NCI-H2029 (cell line): ENCODE measurements at regions not wholly inside any gene's neighbourhood (a gene's known extent, or its start where the extent isn't known, plus 50 kb on each side); places are given as distances from the start of the nearest gene placed in this dataset.

ENCODE experiments used
- DNase-seq: peaks from one replicate; lab custom pipeline; 2025; lab: John Stamatoyannopoulos, UW

DNA sequence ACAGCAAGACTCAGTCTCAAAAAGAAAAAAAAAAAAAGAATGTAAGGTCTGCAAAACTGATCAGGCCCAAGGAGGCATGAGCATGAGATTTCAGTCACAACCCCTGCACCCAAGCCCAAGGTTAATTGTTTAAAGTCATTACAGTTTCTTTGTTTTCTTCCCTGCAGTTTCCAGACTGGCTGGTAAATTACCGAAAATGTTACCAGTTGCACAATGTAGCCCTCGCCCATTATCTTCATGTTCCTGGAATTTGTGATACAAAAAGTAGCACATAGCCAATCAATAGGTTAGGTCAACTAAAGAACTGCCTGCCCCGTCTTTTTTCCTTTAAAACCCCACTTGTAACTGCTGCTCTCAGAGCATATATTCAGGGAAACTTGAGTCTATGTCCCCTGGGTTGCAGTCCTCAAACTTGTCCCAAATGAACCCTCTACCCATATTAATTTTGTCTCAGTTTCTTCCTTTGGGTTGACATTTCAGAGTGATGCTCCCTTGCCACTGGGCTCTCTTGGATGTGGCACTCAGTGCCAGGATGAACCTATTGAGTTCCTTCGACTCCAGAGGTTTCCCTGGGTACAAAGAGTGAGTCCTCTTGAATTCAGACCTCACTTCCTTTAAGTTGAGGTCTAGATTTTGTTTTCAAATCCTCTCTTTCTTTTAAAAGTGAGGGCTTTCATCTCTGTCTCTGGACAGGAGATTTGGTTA lies 216.2 kb upstream of the HS6ST1 start:
- DNase-seq = no peak

DNA sequence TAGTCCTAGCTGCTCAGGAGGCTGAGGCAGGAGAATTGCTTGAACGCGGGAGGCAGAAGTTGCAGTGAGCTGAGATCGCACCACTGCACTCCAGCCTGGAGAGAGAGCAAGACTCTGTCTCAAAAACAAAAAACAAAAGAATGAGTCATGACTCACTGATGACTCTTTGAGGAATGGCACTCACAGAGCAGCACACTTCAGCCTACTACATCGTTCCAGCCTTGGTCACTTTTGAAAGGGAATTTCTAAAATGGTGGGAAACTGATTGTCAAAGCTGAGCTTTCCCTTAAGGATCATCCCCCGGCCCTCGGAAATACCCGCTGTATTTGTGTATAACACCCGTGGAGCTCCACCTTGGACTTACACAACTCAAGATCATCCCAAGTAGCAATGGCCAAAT lies 217.3 kb upstream of the HS6ST1 start:
- no peak for DNase-seq

- no peak for DNase-seq
These were observed 218.4 kb upstream of the HS6ST1 start for GRCh38 chr2:128536925-128537620.

GRCh38 chr2:128537646-128538045 lies 219.0 kb upstream of the HS6ST1 start:
- DNase-seq = no peak

GRCh38 chr2:128538396-128538795 lies 219.7 kb upstream of the HS6ST1 start:
- DNase-seq = no peak

DNA sequence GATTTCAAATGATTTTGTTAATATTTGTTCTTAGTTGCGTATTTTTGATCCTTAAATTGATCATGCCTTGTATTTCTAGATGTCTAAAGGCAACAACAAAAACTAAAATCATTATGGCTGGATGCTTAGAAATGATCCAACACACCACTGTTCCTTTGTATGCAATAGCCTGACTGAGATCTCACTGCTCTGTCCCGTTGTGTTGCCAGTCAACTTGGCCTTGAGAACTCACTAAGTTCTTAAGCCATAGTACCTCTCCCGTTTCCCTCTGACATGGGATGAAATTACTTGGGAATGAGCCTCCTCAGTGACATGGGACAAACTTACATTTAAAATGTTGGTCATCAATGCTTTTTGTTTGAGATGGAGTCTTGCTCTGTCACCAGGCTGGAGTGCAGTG lies 222.0 kb upstream of the HS6ST1 start:
- no peak for DNase-seq

- DNase-seq = no peak
These were observed 222.8 kb upstream of the HS6ST1 start for GRCh38 chr2:128541448-128541847.

DNA sequence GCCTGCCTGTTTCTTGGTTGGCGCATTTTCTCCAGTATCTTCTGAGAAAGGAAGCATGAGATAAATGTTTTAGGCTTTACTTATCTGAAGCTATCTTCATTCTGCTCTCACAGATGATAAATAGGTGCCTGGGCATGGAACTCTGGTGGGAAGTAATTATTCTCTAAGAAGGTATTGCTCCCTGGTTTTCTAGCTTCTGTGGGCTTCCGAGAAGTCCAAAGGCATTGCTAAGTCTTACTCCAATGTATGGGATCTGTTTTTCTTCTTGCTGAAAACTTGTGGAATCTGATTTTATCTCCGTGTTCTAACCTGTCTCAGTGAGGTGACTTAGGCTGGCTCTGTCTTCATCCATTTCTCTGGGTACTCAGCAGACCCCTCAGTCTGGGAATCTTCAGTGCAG lies 224.4 kb upstream of the HS6ST1 start:
- no peak for DNase-seq

- no peak for DNase-seq
These were observed 225.0 kb upstream of the HS6ST1 start for GRCh38 chr2:128543646-128544045.

- no peak for DNase-seq
These were observed 225.8 kb upstream of the HS6ST1 start for GRCh38 chr2:128544321-128545037.

GRCh38 chr2:128545085-128545484 lies 226.4 kb upstream of the HS6ST1 start:
- DNase-seq = no peak

DNA sequence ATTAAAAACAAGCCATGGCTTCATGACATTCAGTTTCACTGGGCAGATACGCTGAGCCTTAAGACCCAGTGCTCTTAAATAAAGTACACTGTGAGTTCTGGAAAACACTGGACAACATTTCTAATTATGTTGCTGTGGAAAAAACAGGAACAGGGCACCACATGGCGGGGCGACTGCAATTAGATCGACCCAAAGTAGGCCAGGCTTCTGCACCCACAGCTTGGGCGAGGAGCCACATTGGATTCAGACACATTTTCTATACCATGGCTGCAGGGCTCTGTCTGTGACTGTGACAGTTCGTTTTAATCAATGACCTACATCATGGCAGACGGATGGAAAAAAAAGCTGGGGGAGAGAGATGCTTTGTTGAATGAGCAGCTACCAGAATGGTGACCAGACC lies 227.2 kb upstream of the HS6ST1 start:
- no peak for DNase-seq

DNA sequence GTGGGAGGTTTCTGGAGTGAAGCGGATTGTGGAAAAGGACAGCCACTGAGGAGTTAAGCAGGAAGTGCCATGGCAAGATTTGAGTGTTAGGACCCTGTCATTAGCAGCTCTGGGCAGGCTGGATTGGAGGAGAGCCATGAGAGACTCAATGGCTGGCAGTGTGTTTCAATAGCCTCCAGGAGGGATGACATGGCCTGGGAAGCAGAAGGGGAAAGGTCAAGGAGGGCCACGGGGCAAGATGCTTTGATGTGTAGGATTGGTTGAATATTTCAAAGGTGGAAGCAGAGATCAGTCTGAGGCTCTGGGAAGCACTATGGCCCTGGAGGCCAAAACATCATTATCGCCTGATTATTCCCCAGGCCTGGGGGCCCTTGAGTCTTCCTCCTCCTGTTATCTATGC lies 229.0 kb upstream of the HS6ST1 start:
- DNase-seq = no peak

DNA sequence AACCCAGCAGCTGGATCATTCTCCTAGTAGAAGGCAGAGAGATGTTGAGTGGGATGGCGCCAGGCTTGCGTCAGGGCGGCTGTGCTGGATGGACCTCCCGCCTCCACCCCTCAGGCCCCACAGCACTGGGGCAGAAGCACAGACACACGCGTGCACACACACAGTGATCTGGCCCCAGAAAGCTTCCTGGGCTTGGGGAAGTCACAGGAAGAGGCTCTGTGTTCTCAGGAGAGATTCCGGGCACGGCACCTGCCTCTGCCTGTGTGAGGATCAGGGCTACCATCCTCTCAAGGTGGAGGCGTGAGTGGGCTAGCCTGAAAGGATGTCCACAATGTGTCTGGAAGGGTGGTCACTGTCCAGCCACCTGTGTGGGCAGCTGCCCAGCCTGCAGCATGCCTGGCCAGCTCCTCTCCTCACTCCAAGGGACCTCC lies 229.8 kb upstream of the HS6ST1 start:
- DNase-seq = no peak

- no peak for DNase-seq
These were observed 230.4 kb upstream of the HS6ST1 start for GRCh38 chr2:128549094-128549493.

GRCh38 chr2:128549646-128550260 lies 231.1 kb upstream of the HS6ST1 start:
- no peak for DNase-seq

GRCh38 chr2:128550389-128550788 lies 231.7 kb upstream of the HS6ST1 start:
- no peak for DNase-seq

DNA sequence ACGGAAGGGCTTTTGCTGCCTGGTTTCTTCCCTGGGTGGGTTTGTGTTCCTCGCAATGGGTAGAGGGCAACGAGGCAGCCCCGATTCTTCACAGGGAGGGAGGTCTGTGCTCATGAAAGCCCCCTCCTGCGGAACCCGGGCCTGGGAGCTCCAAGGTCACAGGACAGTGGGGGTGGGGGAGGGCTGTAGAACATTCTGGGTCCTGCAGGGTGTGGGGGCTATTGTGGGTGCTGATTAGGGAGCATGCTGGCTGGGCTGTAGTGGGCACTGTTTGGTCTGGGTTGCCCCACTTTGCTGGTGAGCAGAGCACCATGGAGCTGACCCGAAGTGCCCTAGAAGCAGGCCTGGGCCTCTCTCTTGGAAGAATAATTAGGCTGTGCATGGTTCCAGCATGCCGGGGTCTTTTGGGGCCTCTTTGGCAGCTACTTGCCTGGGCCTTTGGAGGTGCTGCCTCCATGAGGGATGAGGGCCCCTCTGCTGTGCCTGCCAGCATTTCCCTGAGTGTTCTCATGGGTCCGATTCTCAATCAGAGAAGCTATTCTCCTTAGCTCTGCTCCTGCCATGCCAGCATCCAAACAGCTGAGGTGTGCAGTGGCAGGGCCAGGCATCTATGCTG lies 232.2 kb upstream of the HS6ST1 start:
- no peak for DNase-seq

- no peak for DNase-seq
These were observed 232.8 kb upstream of the HS6ST1 start for GRCh38 chr2:128551435-128551834.

DNA sequence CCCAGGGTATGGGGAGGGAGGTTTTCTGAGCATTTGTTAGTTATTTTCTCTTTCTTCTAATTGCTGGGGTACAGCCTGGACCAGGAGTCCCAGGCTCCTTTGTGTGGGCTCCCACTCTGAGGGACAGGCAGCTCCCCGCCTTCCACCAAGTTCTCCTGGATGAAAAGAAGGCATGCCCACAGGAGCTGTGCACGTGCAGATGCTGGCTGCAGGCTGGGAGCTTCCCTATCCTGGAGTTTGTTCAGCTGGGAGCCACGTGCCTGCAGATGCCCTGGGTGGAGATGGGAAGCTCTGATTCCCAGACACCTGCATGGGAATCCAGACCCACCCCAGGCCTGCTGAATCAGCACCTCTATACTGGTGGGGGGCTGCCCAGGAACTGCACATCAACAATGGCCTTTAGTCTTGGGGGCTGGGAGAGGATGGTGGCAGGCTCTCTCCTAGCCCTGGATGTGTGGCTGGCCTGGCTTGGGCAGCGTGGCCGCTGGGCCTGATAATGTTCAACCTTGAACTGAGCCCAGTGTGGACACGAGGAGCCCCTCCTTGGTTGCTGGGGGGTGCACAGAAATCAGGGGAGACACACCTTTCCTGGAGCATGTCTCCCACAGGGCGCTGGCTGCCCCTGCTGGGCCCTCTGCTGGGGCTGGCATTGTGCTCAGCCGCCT lies 233.6 kb upstream of the HS6ST1 start:
- no peak for DNase-seq

DNA sequence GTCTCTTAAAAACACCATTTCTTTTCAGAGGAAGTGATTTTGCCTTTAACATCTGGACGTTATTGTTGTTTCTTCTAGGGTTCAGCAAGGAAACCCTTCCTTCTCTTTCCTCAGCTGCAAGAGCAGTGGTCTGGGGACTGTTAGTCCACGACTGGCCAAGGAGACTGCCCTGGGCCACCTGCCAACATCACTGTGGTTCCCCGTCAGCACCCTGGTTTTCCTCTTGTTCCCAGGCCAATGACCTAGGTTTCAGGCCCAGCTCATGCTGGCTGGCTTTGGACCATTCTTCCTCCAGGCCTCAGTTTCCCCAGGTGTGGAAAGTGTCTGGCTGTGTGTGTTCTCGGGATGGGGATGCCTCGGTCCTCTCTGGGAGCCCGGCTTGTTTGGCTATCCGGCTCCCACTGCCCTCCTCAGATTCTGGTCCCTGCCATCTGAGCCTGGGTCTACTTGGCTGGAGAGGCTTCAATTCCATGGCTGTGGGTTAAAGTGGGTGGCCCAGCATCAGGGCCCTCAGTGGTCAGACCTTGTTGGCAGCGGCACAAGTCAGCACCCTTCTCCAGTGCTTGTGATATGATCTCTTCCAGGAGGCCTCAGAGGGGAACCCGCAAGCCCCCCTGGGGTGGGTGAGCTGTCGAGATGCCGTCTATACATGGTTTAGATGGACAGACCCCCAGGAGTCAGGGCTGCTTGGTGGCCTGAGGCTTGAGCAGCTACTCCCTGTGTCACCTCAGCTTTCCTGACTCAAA lies 234.3 kb upstream of the HS6ST1 start:
- no peak for DNase-seq
